NCI-H146 treated with DMSO at 0.1 percent for 48 hours (cell line): ENCODE measurements at regions not wholly inside any gene's neighbourhood (a gene's known extent, or its start where the extent isn't known, plus 50 kb on each side); places are given as distances from the start of the nearest gene placed in this dataset.
"Not testable (repeated sequence)": the region's sequence is repeated elsewhere in the genome, so short reads cannot be mapped to it uniquely, and the experiment has no call there.

Experiments
- DNase-seq: peaks from one replicate; lab custom pipeline; 2025; ENCODE audit not compliant: unreplicated experiment; lab: John Stamatoyannopoulos, UW

GRCh38 chr19:28608292-28608691 is 604.7 kb downstream of the UQCRFS1 start:
- DNase-seq = no peak

GRCh38 chr19:28607066-28607583 is 605.8 kb downstream of the UQCRFS1 start:
- no peak for DNase-seq

- no peak for DNase-seq
Measured at GRCh38 chr19:28606269-28607032, 606.5 kb downstream of the UQCRFS1 start.

GRCh38 chr19:28605501-28606268 is 607.3 kb downstream of the UQCRFS1 start:
- DNase-seq = no peak

GRCh38 chr19:28603453-28603852 is 609.5 kb downstream of the UQCRFS1 start:
- no peak for DNase-seq

- DNase-seq = no peak
Measured at GRCh38 chr19:28602675-28603298, 610.2 kb downstream of the UQCRFS1 start.

- DNase-seq = no peak
Measured at GRCh38 chr19:28601723-28602440, 611.1 kb downstream of the UQCRFS1 start.

- no peak for DNase-seq
Measured at GRCh38 chr19:28598861-28599260, 614.1 kb downstream of the UQCRFS1 start.

- DNase-seq = no peak
Measured at GRCh38 chr19:28596561-28597071, 616.3 kb downstream of the UQCRFS1 start.

- no peak for DNase-seq
Measured at GRCh38 chr19:28595722-28596480, 617.0 kb downstream of the UQCRFS1 start.

GRCh38 chr19:28594737-28595136 is 618.2 kb downstream of the UQCRFS1 start:
- DNase-seq = no peak

- not testable (repeated sequence) for DNase-seq
Measured at GRCh38 chr19:28589991-28590411, 623.0 kb downstream of the UQCRFS1 start.

GRCh38 chr19:28586474-28586873 is 626.5 kb downstream of the UQCRFS1 start:
- no peak for DNase-seq

GRCh38 chr19:28585796-28586195 is 627.2 kb downstream of the UQCRFS1 start:
- DNase-seq = no peak

GRCh38 chr19:28583713-28584112 is 629.2 kb downstream of the UQCRFS1 start:
- DNase-seq = no peak

GRCh38 chr19:28583242-28583641 is 629.7 kb downstream of the UQCRFS1 start:
- no peak for DNase-seq

GRCh38 chr19:28582796-28583195 is 630.2 kb downstream of the UQCRFS1 start:
- DNase-seq = no peak

GRCh38 chr19:28582344-28582743 is 630.6 kb downstream of the UQCRFS1 start:
- no peak for DNase-seq

- no peak for DNase-seq
Measured at GRCh38 chr19:28581468-28581770, 631.5 kb downstream of the UQCRFS1 start.

GRCh38 chr19:28578786-28579505 is 634.0 kb downstream of the UQCRFS1 start:
- no peak for DNase-seq
